Endothelial cell of hepatic sinusoid (primary cell): ENCODE measurements at regions not wholly inside any gene's neighbourhood (a gene's known extent, or its start where the extent isn't known, plus 50 kb on each side); places are given as distances from the start of the nearest gene placed in this dataset.

ENCODE experiments used
- in situ Hi-C: cut with HindIII; loops from 2 replicates; pipeline ENCODE4 v1.10.0; 2017; ENCODE audit warnings: low sequenced_read_pairs

- in situ Hi-C loops = no loop called here
These were observed 183.1 kb downstream of the GPAM start for GRCh38 chr10:112000466-112000865.

GRCh38 chr10:112002206-112002605 is 181.4 kb downstream of the GPAM start:
- in situ Hi-C loops = no loop called here

DNA sequence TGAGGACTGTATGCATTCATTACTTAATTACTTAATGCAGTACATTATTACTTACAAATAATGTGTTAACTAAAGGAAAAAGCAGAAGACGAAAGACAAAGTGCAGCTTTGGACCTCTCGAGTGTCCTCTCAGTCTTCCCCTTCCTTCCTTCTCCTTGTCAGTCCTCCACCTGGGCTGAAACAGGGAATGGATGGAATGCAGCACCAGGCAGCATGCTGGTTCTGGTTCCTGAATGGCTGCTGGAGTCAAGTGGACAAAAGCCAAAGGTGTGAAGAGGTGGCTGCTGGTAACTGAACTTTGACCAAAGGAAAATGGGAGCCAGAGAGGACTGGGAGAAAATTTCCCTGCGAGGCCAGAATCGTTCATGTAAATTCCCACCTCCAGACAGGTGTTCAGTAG is 179.5 kb downstream of the GPAM start:
- in situ Hi-C loops = no loop called here

DNA sequence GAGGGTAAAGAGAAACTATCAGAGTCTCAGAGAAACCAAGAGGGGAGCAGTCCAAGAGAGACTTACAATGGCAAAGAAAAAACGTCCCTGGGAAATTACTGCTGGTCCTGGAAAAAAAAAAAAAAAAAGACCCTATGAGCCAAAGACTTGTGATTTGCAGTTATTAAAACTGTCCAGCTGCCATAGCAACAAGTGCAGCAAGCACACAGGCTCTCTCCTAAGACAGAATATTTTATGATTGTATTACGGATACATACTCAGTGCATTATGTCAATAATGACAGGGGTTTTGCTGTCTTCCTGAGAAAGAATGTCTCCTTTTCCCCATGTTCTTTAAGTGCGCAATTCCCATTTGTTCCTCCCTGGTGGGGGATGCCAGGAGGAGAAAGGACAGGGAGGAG is 178.5 kb downstream of the GPAM start:
- in situ Hi-C loops = no loop called here

DNA sequence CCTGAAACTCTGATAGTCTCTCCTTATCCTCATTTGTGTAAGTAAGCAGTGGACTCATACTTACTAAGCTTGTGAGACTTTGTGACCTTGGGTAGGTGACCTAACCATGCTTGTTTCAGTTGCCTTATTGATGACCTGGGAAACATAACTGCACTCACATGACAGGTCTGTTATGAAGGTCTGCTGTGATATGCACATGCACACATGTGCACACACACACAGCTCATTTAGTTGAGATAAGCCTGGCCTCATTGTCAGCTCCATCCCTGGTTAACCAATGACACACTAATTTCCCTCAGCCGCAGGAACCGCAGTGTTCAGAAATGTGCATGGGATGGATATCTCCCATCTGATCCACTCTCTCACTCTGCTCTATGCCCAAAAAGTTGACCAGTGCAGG is 177.2 kb downstream of the GPAM start:
- in situ Hi-C loops = no loop called here

DNA sequence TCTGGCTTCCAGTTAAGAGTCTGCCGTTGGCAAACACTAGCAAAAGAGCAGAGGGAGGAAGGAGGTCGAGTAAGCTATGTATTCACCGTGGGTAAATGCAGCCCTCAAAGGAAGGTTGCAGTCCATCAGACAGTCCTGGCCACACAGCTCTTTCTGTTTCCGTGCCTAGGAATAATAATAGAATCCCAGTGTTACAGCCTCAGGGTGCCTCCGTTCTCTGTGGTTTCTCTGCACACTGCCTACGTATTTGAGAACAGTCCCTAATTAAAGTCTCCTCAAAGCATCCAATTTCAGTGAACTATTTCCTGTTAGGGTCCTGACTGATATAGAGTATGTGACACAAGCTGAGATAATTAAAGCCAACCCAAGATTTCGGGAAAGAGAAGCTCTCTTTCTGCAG is 176.7 kb downstream of the GPAM start:
- in situ Hi-C loops = no loop called here

DNA sequence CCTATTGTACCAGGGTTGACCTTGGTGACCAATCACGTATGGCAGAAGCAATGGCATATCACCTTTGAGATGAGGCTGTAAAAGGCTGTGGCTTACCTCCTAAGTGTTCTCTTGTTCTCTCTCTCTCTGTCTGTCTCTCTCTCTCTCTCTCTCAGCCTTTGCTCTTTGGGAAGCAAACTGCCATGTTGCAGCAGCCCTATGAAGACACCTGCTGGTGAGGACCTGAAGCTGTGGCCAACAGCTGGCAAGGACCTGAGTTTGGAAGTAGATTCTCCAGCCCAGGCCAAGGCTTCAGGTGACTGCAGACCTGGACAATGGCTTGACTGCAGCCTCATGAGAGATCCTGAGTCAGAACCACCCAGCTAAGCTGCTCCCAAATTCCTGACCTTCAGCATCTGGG is 161.4 kb downstream of the GPAM start:
- in situ Hi-C loops = no loop called here

- in situ Hi-C loops = no loop called here
These were observed 159.5 kb downstream of the GPAM start for GRCh38 chr10:112024079-112024478.

- in situ Hi-C loops = no loop called here
These were observed 158.3 kb downstream of the GPAM start for GRCh38 chr10:112025228-112025627.

GRCh38 chr10:112026438-112026837 is 157.1 kb downstream of the GPAM start:
- in situ Hi-C loops = no loop called here

- in situ Hi-C loops = no loop called here
These were observed 155.8 kb downstream of the GPAM start for GRCh38 chr10:112027731-112028280.

DNA sequence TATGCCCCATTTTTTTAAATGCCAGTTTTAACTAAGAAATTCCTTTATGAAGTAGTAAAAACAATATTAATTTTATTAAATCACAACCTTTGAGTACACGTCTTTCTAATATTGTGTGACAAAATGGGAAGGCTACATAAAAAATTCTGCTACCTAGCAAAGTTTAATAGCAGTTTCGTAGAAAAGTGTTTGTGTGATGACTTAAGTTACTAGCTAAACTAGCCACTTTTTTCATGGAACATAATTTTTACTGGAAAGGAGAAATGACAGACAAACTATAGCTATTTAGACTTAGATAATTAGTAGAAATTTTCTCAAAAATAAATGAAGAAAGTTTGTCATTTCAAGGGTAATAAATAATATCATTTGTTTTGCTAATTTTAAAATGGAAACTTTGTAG is 153.1 kb downstream of the GPAM start:
- in situ Hi-C loops = no loop called here

GRCh38 chr10:112039823-112040222 is 143.7 kb downstream of the GPAM start:
- in situ Hi-C loops = no loop called here

- in situ Hi-C loops = no loop called here
These were observed 142.9 kb downstream of the GPAM start for GRCh38 chr10:112040696-112041095.

GRCh38 chr10:112045938-112046337 is 137.6 kb downstream of the GPAM start:
- in situ Hi-C loops = no loop called here

DNA sequence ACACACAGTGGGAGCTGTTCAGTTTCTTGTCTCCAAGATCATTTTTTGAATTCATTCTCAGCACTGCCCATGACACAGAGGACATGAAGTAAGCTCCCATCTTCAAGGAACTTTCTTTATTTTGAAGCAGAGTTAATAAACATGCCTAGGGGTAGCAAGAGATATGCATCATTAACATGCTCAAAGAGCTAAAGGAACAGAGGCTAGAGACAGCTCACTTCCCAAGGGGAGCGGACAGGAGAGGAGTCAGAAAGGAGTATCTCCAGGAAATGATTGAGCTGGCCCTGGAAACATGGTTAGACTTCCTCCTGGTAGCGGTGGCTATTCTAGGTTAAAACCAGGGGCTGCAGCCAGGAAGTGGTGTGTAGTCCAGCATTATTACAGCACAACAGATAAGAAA is 135.9 kb downstream of the GPAM start:
- in situ Hi-C loops = no loop called here

DNA sequence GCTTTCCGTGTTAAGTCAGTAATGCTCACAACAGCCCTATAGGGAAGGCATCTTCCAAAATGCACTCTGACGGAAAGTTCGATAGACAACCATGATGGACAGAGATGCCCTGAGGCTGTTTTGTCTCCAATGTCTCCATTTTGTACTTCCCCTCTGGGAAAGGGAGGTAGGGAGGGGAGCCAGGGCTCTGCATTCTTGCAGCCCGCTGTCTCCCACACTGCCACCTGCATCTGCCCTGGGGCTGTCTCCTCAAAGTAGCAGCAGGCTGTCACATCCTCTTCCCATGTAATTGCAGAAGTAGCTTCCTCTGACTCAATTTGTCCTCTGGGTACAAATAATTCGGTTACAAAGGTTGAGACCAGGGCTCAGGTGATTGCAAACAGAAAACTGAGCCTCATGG is 131.4 kb downstream of the GPAM start:
- in situ Hi-C loops = no loop called here

DNA sequence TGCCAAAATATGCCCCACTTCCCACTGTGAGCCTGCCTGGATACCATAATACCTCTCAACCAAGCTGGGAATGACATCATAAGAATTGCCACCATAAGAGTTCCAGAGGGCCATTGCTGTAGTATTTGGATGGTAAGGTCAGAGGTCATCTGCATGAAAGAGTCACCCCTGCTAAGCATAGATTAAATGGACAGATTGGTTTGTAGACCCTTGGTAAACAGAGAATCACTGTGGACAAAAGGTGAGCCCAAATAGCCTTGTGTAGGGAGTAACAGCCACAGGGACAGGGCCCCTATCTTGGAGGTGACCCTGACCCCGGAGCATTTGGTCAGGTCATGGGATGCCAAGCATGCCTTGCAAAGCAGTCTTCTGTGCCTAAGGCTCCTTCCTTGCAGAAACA is 129.7 kb downstream of the GPAM start:
- in situ Hi-C loops = no loop called here

DNA sequence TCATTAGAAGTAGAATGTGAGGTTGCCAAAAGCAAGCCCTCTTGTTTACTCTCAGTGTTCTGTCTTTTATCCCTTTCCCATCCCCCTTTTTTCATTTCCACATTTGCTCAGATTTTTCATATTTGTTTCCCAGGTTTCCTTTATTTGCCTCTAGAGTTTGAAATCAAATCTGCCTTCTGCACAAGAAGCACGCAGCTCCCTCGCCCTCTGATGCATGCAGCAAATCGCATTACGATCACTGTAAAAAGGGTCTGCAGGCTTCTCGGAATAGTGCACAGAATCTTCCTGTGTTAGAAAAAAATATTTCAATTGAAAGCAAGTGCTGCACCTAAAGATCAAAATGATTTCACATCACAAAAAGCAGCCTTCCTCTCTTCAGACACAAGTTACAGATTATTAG is 129.0 kb downstream of the GPAM start:
- in situ Hi-C loops = no loop called here

GRCh38 chr10:112057072-112057471 is 126.5 kb downstream of the GPAM start:
- in situ Hi-C loops = no loop called here

GRCh38 chr10:112059220-112059619 is 124.3 kb downstream of the GPAM start:
- in situ Hi-C loops = no loop called here

- in situ Hi-C loops = no loop called here
These were observed 111.9 kb downstream of the GPAM start for GRCh38 chr10:112071596-112072133.

- in situ Hi-C loops = no loop called here
These were observed 105.6 kb downstream of the GPAM start for GRCh38 chr10:112078003-112078402.
